ENCODE measurements at regions not wholly inside any gene's neighbourhood (a gene's known extent, or its start where the extent isn't known, plus 50 kb on each side); places are given as distances from the start of the nearest gene placed in this dataset.

DNA sequence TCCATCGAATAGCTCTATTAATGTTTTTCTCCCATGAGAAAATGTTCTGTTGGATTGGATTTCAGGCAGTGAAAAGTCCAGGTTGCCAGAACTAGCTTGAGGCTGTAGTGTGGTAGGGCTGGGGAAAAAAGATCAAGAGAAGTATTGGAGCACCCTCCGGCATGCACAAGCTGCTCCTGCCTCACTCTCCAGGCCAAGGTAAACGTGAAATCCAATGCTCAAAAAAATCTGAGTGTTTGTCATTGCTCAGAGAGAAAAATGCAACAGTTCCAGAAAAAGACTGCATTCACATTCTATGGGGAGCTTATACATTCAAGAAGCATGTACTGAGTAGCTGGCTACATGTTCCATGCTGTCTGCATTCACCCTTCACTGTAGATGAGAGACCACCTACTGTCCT, 680.9 kb upstream of the TBX3 start:
- 74 to 80% methylated on average over 3 of the region's 3 CpGs for WGBS, 2 experiments (ENCODE audit: low coverage in 1 of 2, low lambda C conversion rate in 2 of 2, missing lambda C conversion rate in 2 of 2)
- H3K4me1 ChIP-seq (ENCODE audit: insufficient read depth) = peaks cover 6% of the 10 kb centered on the region; the same call in 1 of the 2 replicates
- H2AFZ ChIP-seq = no peak overlapping the region
- DNase-seq = no peak
- in situ Hi-C loops (cut with MboI) = loop anchor here (25.0 kb wide), 1 partner anchor 678 kb away; the partner anchor contains the start of gene TBX3
- TF ChIP-seq EZH2 (IDR thresholded peaks at IDR 0.05; ENCODE audit: insufficient read depth, poor library complexity, severe bottlenecking) (no peak), EZH2phosphoT487 (IDR thresholded peaks at IDR 0.05; ENCODE audit: insufficient read depth, low read depth) (no peak)
- no peak overlapping the region for H3K4me3 ChIP-seq
- H3K36me3 ChIP-seq (ENCODE audit: low read depth) = no peaks in the 10 kb centered on the region
- no peaks in the 10 kb centered on the region for H3K79me2 ChIP-seq (ENCODE audit: insufficient read depth)
- H3K27ac ChIP-seq = no peak overlapping the region
- no peak overlapping the region for H3K9ac ChIP-seq
- H3F3A ChIP-seq (ENCODE audit: insufficient read depth) = 0 out of 2 replicates have a peak, but pooled peaks cover 4% of the 10 kb centered on the region
- no peaks in the 10 kb centered on the region for H4K20me1 ChIP-seq (ENCODE audit: insufficient read depth)
- no peaks in the 10 kb centered on the region for H3K9me2 ChIP-seq (ENCODE audit: insufficient read depth)
- H3K27me3 ChIP-seq (replicated peaks; ENCODE audit: insufficient read depth) = no peaks in the 10 kb centered on the region
- no peak overlapping the region for H3K4me2 ChIP-seq (ENCODE audit: unreplicated experiment)
- H3K9me3 ChIP-seq (ENCODE audit: low read depth) = no peaks in the 10 kb centered on the region

- in situ Hi-C loops (cut with MboI) = loop anchor here (25.0 kb wide), 1 partner anchor 675 kb away; the partner anchor contains the start of gene TBX3
- Histone ChIP-seq H3K9me3 (ENCODE audit: low read depth) (no peaks in the 10 kb centered on the region), H3K79me2 (ENCODE audit: insufficient read depth) (no peaks in the 10 kb centered on the region), H3K36me3 (ENCODE audit: low read depth) (no peaks in the 10 kb centered on the region), H3K9ac (no peak overlapping the region), H3K4me2 (ENCODE audit: unreplicated experiment) (peak overlapping the region; percentile 18), H2AFZ (no peak overlapping the region), H3K27me3 (replicated peaks; ENCODE audit: insufficient read depth) (no peaks in the 10 kb centered on the region), H3K9me2 (ENCODE audit: insufficient read depth) (no peaks in the 10 kb centered on the region), H4K20me1 (ENCODE audit: insufficient read depth) (no peaks in the 10 kb centered on the region), H3K4me1 (ENCODE audit: insufficient read depth) (peaks cover 6% of the 10 kb centered on the region; the same call in 1 of the 2 replicates), H3K27ac (no peak overlapping the region), H3F3A (ENCODE audit: insufficient read depth) (0 out of 2 replicates have a peak, but pooled peaks cover 4% of the 10 kb centered on the region), H3K4me3 (no peak overlapping the region)
- DNase-seq = peak; percentile 65
- TF ChIP-seq EZH2phosphoT487 (IDR thresholded peaks at IDR 0.05; ENCODE audit: insufficient read depth, low read depth) = no peak
- TF ChIP-seq EZH2 (IDR thresholded peaks at IDR 0.05; ENCODE audit: insufficient read depth, poor library complexity, severe bottlenecking) = no peak
- WGBS, 2 experiments (ENCODE audit: low coverage in 1 of 2, low lambda C conversion rate in 2 of 2, missing lambda C conversion rate in 2 of 2) = 50% methylated on average over 4 of the region's 4 CpGs
Observed at GRCh38 chr12:115362339-115362976, 678.5 kb upstream of the TBX3 start.

DNA sequence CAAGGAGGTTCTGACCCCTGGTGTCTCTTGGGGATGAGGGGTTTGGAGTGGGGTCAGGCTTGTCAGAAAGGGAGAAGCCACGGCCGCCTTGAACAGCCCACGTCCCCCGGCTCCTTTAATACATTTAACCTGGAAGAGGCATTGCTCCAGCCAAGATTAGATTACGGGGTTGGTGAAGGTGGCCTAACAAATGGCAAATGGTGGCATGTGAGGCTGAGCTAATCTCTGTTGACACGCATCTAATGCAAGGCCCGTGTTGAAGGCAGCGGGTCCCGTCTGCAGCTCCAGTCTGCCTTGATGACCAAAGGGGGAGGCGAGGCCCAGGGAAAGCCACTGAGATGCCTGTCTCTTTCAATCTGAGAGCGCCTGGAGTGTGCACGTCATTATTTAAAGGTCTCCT, 673.7 kb upstream of the TBX3 start:
- Histone ChIP-seq H4K20me1 (ENCODE audit: insufficient read depth) (no peaks in the 10 kb centered on the region), H3K4me1 (ENCODE audit: insufficient read depth) (peaks cover 22% of the 10 kb centered on the region), H3K4me2 (ENCODE audit: unreplicated experiment) (no peak overlapping the region), H2AFZ (no peak overlapping the region), H3F3A (ENCODE audit: insufficient read depth) (peaks cover 16% of the 10 kb centered on the region), H3K79me2 (ENCODE audit: insufficient read depth) (no peaks in the 10 kb centered on the region), H3K36me3 (ENCODE audit: low read depth) (no peaks in the 10 kb centered on the region), H3K9ac (no peak overlapping the region), H3K9me3 (ENCODE audit: low read depth) (no peaks in the 10 kb centered on the region), H3K27ac (no peak overlapping the region), H3K27me3 (replicated peaks; ENCODE audit: insufficient read depth) (no peaks in the 10 kb centered on the region), H3K4me3 (no peak overlapping the region), H3K9me2 (ENCODE audit: insufficient read depth) (no peaks in the 10 kb centered on the region)
- DNase-seq = no peak
- TF ChIP-seq EZH2phosphoT487 (IDR thresholded peaks at IDR 0.05; ENCODE audit: insufficient read depth, low read depth) (no peak), EZH2 (IDR thresholded peaks at IDR 0.05; ENCODE audit: insufficient read depth, poor library complexity, severe bottlenecking) (no peak)
- in situ Hi-C loops (cut with MboI) = loop anchor here (25.0 kb wide), 1 partner anchor 670 kb away; the partner anchor contains the start of gene TBX3
- 91 to 93% methylated on average over 12 of the region's 12 CpGs for WGBS, 2 experiments (ENCODE audit: low coverage in 1 of 2, low lambda C conversion rate in 2 of 2, missing lambda C conversion rate in 2 of 2)

- no peaks in the 10 kb centered on the region for H3K9me2 ChIP-seq (ENCODE audit: insufficient read depth)
- H3K27me3 ChIP-seq (replicated peaks; ENCODE audit: insufficient read depth) = no peaks in the 10 kb centered on the region
- H4K20me1 ChIP-seq (ENCODE audit: insufficient read depth) = no peaks in the 10 kb centered on the region
- peak overlapping the region; percentile 85 for H3K4me2 ChIP-seq (ENCODE audit: unreplicated experiment)
- peaks cover 26% of the 10 kb centered on the region for H3F3A ChIP-seq (ENCODE audit: insufficient read depth)
- no peaks in the 10 kb centered on the region for H3K36me3 ChIP-seq (ENCODE audit: low read depth)
- H3K4me3 ChIP-seq = no peak overlapping the region
- TF ChIP-seq EZH2phosphoT487 (IDR thresholded peaks at IDR 0.05; ENCODE audit: insufficient read depth, low read depth) (no peak), EZH2 (IDR thresholded peaks at IDR 0.05; ENCODE audit: insufficient read depth, poor library complexity, severe bottlenecking) (no peak)
- WGBS, 2 experiments (ENCODE audit: low coverage in 1 of 2, low lambda C conversion rate in 2 of 2, missing lambda C conversion rate in 2 of 2) = 60 to 66% methylated on average over 2 of the region's 2 CpGs
- H2AFZ ChIP-seq = peak overlapping the region; percentile 86; the same call in 1 of the 2 replicates
- no peak overlapping the region for H3K9ac ChIP-seq
- in situ Hi-C loops (cut with MboI) = loop anchor here (25.0 kb wide), 1 partner anchor 668 kb away; the partner anchor contains the start of gene TBX3
- peak; percentile 35 for DNase-seq
- H3K27ac ChIP-seq = 0 out of 2 replicates have a peak overlapping the region, but pooled peaks have one; percentile 95
- H3K9me3 ChIP-seq (ENCODE audit: low read depth) = no peaks in the 10 kb centered on the region
- H3K4me1 ChIP-seq (ENCODE audit: insufficient read depth) = peaks cover 31% of the 10 kb centered on the region
- H3K79me2 ChIP-seq (ENCODE audit: insufficient read depth) = no peaks in the 10 kb centered on the region
Observed at GRCh38 chr12:115355301-115355700, 671.3 kb upstream of the TBX3 start.

Data from GM23248 (cell line).